Right hindlimb (tissue), 1 donor: ENCODE measurements at regions not wholly inside any gene's neighbourhood (a gene's known extent, or its start where the extent isn't known, plus 50 kb on each side); places are given as distances from the start of the nearest gene placed in this dataset.

Experiments used
- DNase-seq: peaks from one replicate; pipeline ENCODE4 v3.0.0-alpha.2; 2018

- DNase-seq, result no peak
Measured at GRCh38 chr4:179976777-179977176, 2266.4 kb upstream of the TENM3 start.

GRCh38 chr4:179977378-179977777, 2265.8 kb upstream of the TENM3 start:
- no peak for DNase-seq

- DNase-seq, result no peak
Measured at GRCh38 chr4:179981161-179981560, 2262.0 kb upstream of the TENM3 start.

DNA sequence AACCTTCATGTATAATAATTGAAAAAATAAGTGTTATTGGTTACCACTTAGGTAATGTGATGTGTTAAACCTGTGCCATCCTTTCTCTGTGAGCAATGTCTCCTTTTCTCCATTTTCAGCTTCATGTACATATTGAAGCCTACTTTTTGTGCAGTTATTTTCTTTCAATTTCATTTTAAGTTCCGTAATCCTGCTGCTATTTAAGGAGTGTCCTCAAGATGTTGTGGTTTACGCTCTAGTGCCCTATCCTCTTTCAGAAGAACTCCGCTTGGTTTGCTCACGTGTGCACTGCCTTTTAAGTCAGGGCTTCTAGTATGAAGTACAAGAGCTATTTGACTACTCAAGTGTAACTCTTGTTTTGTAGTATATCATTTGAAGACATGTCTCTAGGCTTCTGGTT, 2253.2 kb upstream of the TENM3 start:
- no peak for DNase-seq

GRCh38 chr4:180009316-180009715, 2233.9 kb upstream of the TENM3 start:
- no peak for DNase-seq

GRCh38 chr4:180028682-180029081, 2214.5 kb upstream of the TENM3 start:
- peak; percentile 40 for DNase-seq

DNA sequence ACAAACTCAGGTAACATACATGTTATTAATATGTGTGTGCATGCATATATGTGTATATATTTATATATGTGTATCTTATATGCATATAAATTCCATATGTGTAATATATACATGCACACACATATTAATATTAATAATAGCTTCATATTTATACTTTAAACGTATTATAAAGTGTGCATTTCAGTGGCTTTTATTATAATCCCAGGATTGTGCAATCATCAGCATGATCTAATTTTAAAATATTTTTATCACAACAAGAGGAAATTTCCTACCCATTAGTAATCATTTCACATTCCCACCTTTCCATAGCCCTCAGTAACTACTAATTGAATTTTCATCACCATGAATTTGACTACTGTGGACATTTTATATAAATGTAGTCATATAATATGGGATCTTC, 2211.9 kb upstream of the TENM3 start:
- no peak for DNase-seq

GRCh38 chr4:180041576-180041975, 2201.6 kb upstream of the TENM3 start:
- DNase-seq, result no peak

- DNase-seq, result no peak
Measured at GRCh38 chr4:180052629-180053028, 2190.6 kb upstream of the TENM3 start.

GRCh38 chr4:180054291-180054690, 2188.9 kb upstream of the TENM3 start:
- no peak for DNase-seq

DNA sequence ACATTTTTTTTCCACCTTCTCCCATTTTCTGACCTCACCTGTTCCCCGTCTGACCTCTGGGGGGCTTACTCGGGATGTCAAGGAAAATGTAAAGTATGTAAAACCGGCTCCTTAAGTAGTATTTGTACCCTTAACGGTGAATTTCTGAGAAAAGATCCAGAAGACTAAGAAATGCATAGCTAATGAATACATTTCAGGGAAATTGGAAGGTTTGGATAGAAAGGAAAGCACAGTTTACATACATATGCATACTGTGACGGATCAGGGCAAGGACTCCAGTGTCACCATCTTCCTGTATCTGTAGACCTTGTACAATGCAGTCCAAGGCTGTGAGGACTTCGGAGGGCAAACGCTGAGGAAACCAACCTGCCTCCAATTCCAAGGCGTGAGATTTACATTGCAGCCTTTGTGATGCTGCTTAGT, 2185.9 kb upstream of the TENM3 start:
- no peak for DNase-seq

DNA sequence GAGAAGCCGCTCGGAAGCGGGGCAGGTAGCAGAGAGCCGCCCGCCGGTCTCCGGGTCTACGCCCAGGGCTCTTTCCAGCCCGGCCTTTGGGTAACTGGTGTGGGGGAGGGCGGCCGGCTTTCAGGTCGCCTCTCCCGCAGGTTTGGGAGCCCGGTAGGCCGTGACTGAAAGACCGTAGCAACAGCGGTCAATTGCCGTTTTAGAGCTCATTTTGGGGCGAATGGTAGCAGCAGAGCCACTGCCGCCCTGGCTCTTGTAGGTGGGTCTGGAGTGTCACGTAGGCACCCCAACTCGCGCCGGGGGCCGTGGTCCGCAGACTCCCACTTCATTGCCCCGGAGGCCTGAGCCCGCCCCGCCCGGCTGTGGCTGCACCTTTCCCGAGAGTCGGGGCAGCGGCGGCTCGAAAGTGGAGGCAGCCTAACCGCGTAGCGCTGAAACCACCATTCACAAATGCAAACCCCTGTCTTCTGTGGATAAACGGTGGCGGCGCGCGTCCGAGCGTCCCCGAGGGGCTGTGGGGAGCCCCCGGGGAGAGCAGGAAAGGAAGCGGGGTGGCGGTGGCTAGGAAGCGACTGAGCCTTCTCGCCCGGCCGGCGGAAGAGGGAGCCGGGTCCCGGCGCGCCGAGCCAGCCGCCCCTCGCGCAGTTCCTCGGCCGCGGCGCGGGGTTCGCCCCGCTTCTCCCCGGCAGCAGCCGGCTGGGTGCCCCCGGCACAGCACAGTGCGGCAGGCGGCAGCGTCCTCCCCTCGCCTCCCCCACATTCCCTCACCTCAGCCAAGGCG, 2185.1 kb upstream of the TENM3 start:
- peak; percentile 22 for DNase-seq

DNA sequence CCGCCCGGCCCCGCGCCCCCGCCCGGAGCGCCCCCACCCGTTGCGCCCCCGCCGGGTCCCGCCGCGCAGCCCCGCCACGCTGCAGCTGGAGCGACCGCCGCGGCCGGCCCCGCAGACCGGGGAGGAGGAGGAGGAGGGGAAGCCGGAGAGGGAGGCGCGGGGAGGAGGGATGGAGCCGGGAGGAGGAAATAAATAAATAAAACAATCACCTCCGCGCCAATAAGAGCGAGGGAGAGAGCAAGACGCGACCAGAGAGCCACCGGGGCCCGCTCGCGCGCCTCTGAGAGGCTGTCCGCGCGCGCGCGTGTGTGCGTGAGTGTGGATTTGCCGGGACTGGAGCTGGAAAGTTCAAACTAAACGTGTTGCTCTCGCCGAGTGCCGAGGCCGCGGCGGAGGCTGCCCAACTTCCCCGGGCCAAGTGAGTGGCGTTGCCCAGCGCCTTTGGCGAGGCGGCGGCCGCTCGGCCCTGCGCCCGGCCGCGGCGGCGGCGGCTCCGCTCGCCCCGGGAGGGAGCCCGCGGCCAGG, 2184.4 kb upstream of the TENM3 start:
- DNase-seq, result peak; percentile 81

GRCh38 chr4:180059216-180059881, 2183.9 kb upstream of the TENM3 start:
- DNase-seq, result peak; percentile 25

DNA sequence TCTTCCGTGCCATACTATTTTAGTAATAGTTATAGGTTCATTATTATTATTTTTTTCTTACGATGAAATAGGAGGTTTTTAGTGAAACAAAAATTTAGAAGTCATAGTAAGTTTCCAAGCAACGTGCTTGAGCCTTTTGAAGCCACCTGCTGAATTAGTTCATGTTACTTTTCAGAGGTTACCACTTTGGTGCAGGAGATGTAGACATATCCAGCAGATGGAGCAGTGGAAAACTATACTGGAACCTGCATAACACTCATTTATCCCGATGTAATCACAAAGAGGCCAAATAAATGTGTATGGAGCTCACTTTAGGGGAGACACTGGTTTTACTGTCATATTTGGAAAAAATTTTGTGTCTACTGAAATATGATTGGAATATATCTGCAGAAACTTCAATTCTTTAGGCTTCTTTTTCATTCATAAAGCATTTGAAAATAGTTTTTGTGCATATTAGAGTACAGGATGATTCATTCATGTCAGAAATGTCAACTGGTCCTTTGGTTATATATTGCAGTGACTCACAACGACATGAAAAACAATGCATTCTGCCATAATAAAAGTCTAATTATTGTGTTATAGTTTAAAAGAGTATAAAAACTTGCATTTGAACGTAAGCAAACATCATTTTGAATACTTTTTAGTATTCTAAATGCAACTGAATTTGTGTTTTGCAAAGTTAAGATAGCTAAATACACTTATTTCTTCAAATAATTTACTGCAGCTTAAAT, 2182.9 kb upstream of the TENM3 start:
- no peak for DNase-seq

GRCh38 chr4:180081072-180081471, 2162.1 kb upstream of the TENM3 start:
- DNase-seq, result no peak

- DNase-seq, result no peak
Measured at GRCh38 chr4:180084561-180084960, 2158.6 kb upstream of the TENM3 start.

GRCh38 chr4:180086480-180087190, 2156.6 kb upstream of the TENM3 start:
- no peak for DNase-seq

GRCh38 chr4:180098586-180098985, 2144.6 kb upstream of the TENM3 start:
- no peak for DNase-seq

- no peak for DNase-seq
Measured at GRCh38 chr4:180099957-180100356, 2143.2 kb upstream of the TENM3 start.

- DNase-seq, result no peak
Measured at GRCh38 chr4:180100433-180101344, 2142.5 kb upstream of the TENM3 start.
